CD4-positive, alpha-beta T cell treated with Interleukin-15 for 1 hour (primary cell): ENCODE measurements at regions not wholly inside any gene's neighbourhood (a gene's known extent, or its start where the extent isn't known, plus 50 kb on each side); places are given as distances from the start of the nearest gene placed in this dataset.

Experiments used
- DNase-seq: peaks from one replicate; pipeline ENCODE4 v3.0.0-alpha.2; 2020

- no peak for DNase-seq
Observed at GRCh38 chr21:31564439-31564838, 95.1 kb upstream of the SOD1 start.

DNA sequence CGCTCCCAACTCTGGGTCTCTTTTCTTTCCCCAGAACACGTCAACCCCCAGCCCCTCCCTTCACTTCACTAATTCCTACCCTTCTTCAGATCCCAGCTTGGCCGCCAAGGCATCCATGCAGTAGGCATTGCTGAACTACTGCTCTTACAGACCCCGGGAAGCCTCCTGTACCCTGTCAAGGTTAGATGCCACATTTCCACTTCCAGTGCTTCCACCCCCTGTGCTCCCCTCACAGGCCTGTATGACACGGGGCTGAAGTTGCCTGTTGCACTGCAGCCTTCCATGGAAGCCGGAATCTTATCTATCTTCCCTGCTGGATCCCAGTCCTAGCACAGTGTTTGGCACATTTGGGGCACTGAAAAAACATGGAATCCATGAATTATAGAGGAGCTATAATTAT lies 99.0 kb upstream of the SOD1 start:
- DNase-seq = no peak

DNA sequence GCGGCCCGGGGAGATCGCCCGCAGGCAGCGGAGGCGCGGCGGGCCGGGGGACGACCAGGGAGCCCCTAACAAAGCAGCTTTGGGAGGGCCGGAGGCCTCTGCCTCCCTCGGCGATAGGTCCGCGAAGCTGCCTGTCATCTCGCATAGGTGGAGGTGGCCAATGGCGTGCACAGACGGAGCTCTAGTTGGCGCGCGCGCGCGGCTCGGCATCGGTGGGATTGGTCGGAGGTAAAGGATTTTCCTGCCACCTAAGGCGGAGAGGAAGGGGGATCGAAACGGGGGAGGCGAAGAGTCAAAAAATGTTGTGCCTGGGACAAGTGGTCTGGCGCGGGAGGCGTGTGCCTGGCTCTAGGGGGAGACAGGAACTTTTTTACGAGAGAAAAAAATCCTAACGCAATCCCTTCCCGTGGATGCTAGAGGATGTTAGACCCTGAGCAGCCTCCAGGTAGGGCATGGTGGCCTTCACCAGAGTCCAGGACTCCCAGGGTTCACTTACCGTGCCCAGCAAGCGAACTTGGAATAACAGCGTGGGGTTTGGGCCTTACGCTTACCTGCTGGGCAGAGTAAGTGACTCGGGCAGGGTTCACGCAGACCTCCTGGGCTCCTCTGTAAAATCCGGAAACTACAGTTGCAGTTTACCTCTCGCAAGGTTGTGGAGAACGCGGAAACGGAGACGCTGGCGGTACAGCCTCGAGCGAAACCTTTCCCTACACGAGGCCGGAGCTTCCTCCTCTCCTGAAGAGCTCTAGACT lies 99.9 kb upstream of the SOD1 start:
- DNase-seq = peak; percentile 89

DNA sequence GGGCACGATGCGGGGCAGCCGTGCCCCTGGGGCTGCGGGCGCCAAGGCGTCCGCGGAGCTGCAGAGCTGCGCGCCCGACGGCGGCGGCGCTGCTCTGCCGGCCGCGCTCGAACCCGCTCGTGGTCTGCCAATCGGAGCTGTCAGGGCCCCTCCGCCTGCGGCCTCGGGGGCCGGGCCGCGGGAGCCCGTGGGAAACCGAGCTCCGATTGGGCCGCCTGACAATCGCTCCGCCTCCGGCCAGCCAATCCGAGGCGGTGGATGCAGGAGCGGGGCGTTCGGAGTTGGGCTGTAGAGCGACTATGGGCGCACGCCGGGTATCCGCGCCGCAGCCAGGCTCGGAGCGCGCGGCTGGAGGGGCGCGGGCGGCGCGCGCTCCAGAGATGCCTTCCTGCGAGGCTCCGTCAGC lies 100.5 kb upstream of the SOD1 start:
- DNase-seq = peak; percentile 91

- DNase-seq = no peak
Observed at GRCh38 chr21:31558189-31558961, 101.1 kb upstream of the SOD1 start.

DNA sequence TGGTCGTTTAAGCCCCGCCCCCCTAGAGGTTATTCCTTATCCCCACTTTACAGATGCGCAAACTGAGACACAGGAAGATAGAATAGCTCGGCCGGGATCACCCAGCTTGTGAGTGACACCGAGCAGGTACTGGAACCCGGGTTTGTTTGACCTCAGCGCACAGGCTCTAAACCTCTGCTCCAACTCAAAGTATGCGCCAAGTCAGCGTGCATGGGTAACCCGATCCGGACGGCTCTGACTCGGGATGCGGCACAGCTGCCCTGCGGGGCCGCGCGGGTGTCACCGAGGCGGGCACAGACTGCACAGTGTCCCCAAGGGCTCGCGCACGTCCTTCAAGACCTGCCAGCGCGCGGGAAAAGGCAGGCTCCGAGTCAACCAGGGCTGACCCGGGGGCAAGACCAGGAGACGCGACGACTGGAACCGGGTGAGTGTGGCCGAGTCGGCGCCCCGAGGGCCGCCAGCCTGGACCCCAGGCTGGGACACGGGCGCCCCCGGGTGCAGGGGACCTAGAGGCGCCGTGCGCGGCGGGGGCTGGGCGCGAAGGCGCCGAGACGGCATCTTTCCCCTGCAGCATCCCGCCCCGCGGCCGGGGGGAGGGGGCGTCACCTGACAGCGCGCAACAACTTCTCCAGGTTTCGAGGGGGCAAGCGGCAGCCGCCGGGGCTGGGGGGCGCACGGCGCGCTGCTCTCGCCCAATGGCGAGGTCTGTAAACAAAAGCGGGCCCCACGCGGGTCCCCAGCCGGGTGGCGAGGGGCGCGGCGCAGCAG lies 101.9 kb upstream of the SOD1 start:
- no peak for DNase-seq

- no peak for DNase-seq
Observed at GRCh38 chr21:31556662-31557061, 102.8 kb upstream of the SOD1 start.

GRCh38 chr21:31555741-31556191 lies 103.7 kb upstream of the SOD1 start:
- no peak for DNase-seq

DNA sequence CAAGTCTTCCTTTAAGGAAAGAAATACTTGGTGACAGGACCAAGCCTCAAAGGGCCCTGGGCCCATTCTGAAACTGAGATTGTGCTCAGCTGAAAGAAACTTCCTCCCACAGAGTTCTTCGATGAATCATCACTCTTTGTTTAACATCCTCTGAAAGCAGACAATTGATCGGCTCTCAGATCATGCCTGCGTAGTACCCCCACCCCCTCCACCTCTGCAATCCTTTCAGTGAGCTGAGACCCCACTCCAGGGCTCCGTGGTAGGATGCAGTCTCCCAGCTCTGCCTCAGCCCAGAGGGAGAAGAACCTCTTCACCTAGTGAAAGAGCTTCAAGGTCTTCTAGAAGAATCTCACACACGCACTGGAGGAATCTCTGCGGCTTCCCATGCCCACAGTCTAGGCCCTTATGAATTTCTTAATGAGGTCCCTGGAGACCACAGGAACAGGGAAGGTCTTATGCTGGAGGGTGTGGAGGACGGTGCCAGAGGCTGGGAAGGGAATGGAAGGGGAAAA lies 104.9 kb upstream of the SOD1 start:
- no peak for DNase-seq

DNA sequence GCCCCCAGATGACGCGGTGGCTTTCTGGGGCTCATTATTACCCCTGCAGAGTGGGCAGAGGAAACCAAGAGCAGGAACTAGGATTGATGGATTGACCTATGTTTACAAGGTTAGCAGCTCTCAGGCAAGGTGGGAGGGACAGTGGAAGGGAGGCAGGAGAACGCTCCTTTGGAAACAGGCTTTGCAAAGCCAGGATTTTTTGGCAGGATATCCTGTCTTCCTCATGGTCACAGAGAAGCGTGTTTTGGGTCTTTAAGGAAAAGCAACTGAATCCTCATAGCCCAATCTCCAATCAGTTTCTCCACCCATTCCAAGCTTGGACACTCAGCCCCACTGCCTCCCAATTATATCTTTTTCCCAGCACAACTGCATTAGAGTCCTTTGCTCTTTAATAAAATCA lies 105.6 kb upstream of the SOD1 start:
- DNase-seq = no peak

GRCh38 chr21:31553461-31553860 lies 106.0 kb upstream of the SOD1 start:
- DNase-seq = no peak

DNA sequence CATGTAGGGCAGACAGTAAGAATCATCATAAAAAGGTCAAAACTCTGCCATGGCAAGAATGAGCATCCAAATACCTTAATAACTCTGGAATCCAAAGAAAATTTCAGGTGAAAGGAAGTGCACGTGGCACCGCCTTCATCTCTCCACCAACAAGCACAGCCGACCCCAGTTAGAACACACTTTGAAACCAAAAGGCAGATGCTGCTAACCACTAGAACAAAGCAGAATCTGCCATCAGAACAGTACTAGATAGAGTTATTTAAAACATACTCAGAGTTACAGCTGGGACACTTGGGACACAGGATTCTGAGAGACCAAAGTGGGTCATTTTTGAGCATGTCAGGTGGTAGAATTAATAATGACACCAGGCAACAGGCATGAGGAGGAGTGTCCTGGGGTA lies 106.7 kb upstream of the SOD1 start:
- no peak for DNase-seq

- no peak for DNase-seq
Observed at GRCh38 chr21:31550070-31550469, 109.4 kb upstream of the SOD1 start.

- DNase-seq = no peak
Observed at GRCh38 chr21:31548688-31549087, 110.8 kb upstream of the SOD1 start.

DNA sequence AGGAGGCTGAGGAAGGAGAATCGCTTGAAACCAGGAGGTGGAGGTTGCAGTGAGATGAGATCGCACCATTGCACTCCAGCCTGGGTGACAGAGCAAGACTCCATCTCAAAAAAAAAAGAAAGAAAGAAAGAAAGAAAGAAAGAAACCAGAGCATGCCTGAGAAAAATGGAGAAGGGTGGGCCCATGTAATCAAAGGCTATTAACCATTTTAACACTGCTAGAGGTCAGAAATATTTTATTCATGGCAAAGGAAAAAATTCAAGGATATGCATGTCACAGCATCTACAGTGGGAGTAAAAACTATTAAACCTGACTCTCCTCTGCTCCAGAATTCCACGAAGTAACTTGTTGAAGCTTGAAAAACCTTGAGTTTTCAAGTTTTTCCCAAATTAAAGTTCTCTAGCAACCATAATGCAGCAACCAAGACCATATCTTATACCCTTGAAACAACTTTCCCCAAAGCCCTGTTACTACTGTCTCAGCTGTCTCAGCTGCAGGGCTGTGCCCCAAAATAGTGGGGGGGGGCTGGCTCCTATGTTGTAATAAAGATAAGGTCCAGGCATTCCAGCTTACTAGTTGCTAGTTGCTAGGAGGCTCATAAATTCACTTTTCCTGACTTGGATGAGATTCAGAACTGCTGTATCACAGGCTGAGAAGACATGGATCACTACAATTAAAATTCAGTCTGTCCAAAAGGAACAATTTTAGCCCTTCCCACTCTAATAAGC lies 112.9 kb upstream of the SOD1 start:
- DNase-seq = no peak

DNA sequence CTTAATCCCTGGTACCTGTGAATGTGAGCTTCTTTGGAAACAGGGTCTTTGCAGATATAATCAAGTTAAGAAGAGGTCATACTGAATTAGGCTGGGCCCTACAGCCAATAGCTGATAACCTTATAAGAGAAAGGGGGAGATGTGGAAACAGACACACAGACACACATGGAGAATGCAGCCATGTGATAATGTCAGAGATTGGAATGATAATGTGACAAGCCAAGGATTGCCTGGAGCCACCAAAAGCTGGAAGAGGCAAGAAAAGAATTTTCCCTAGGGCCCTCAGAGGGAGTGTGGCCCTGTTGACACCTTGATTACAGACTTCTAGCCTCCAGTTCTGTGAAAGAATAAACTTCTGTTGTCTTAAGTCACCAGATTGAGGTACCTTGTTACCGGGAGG lies 114.5 kb upstream of the SOD1 start:
- no peak for DNase-seq

GRCh38 chr21:31543191-31543590 lies 116.3 kb upstream of the SOD1 start:
- DNase-seq = no peak

- DNase-seq = no peak
Observed at GRCh38 chr21:31538816-31539215, 120.7 kb upstream of the SOD1 start.

GRCh38 chr21:31537872-31538576 lies 121.5 kb upstream of the SOD1 start:
- no peak for DNase-seq

GRCh38 chr21:31536138-31536537 lies 123.4 kb upstream of the SOD1 start:
- DNase-seq = no peak

- DNase-seq = no peak
Observed at GRCh38 chr21:31531967-31532366, 127.5 kb upstream of the SOD1 start.
